Endothelial cell of umbilical vein (primary cell): ENCODE measurements at regions not wholly inside any gene's neighbourhood (a gene's known extent, or its start where the extent isn't known, plus 50 kb on each side); places are given as distances from the start of the nearest gene placed in this dataset.

Experiments
- BruUV-seq: library from RNA; stranded (reverse); fragments of 400-500 nt; replicated peaks from 2 replicates; lab custom pipeline; 2021; lab: Mats Ljungman, UMichigan
- CTCF ChIA-PET: fragments of 300-600, 350-600 bp; sonication (Branson Sonifier 250); formaldehyde crosslinking; loops from one replicate; lab custom pipeline; 2021; ENCODE audit warnings: antibody characterized with exemption, inconsistent platforms; lab: Charles Lee
- POLR2A ChIA-PET: fragments of 300-600, 350-600 bp; sonication (Branson Sonifier 250); formaldehyde crosslinking; loops from one replicate; lab custom pipeline; 2021; ENCODE audit warnings: antibody characterized with exemption, inconsistent platforms; lab: Charles Lee
- DNase-seq: peaks from one replicate; pipeline ENCODE4 v3.0.0-alpha.2; 2011; ENCODE audit warnings: low read depth, low spot score
- FAIRE-seq: peaks from 2 replicates; lab custom pipeline; 2011; peaks lifted over from hg19 to GRCh38; lab: Jason Lieb, UNC
- H2AFZ ChIP-seq: 2 replicates; pipeline ENCODE4 v1.6.0; 2012; ENCODE audit warnings: low read depth, low read length, control low read depth, inconsistent platforms
- H3K27ac ChIP-seq: 2 replicates; pipeline ENCODE4 v1.5.1; 2011; ENCODE audit warnings: low read depth, mild to moderate bottlenecking, control low read depth, low read length, moderate library complexity; ENCODE audit not compliant: insufficient read depth
- H3K27me3 ChIP-seq, 2 experiments: 2 replicates each; pipeline versions ENCODE4 v1.6.0 to v1.6.1; 2011; ENCODE audit warnings: low read length in 2 of 2, mixed read lengths in 1 of 2; ENCODE audit not compliant: control insufficient read depth in 2 of 2, insufficient read depth in 2 of 2
- H3K36me3 ChIP-seq, 2 experiments: 2 replicates in 1 of 2; 3 replicates in 1 of 2; pipeline ENCODE4 v1.5.1; 2011; ENCODE audit warnings: low read length in 2 of 2, mild to moderate bottlenecking in 1 of 2, moderate library complexity in 1 of 2; ENCODE audit not compliant: control insufficient read depth in 2 of 2, insufficient read depth in 2 of 2; ENCODE audit errors: extremely low read depth in 1 of 2
- H3K4me1 ChIP-seq: 3 replicates; pipeline ENCODE4 v1.5.1; 2011; ENCODE audit warnings: mild to moderate bottlenecking, low read length; ENCODE audit not compliant: control insufficient read depth, insufficient read depth; ENCODE audit errors: extremely low read depth
- H3K4me2 ChIP-seq: 2 replicates; pipeline ENCODE4 v1.6.1; 2011; ENCODE audit warnings: low read length, control low read depth, mixed read lengths; ENCODE audit not compliant: insufficient read depth
- H3K4me3 ChIP-seq, 3 experiments: fragments of 200-600 bp in 1 of 3; sonication (generic), shearing (Covaris generic) in 1 of 3; replicated peaks in 1 of 3; 2 replicates each; pipeline ENCODE4 v1.5.1; 2011 to 2016; ENCODE audit warnings: control low read depth in 3 of 3, low read length in 3 of 3, mild to moderate bottlenecking in 2 of 3, inconsistent platforms in 1 of 3, low read depth in 1 of 3, moderate library complexity in 1 of 3; ENCODE audit not compliant: insufficient read depth in 1 of 3
- H3K79me2 ChIP-seq: 2 replicates; pipeline ENCODE4 v1.6.0; 2012; ENCODE audit warnings: low read length, inconsistent platforms; ENCODE audit not compliant: control insufficient read depth, insufficient read depth
- H3K9ac ChIP-seq: replicated peaks from 2 replicates; pipeline ENCODE3; 2011; ENCODE audit warnings: low read length, control low read depth; ENCODE audit not compliant: insufficient read depth; ENCODE audit errors: extremely low read depth
- H3K9me1 ChIP-seq: replicated peaks from 3 replicates; pipeline ENCODE4 v1.6.0; 2011; ENCODE audit warnings: mild to moderate bottlenecking, low read length; ENCODE audit not compliant: control insufficient read depth, insufficient read depth; ENCODE audit errors: extremely low read depth
- H3K9me3 ChIP-seq: replicated peaks from 2 replicates; pipeline ENCODE4 v1.5.1; 2012; ENCODE audit warnings: low read length, inconsistent platforms; ENCODE audit not compliant: control insufficient read depth, insufficient read depth
- H4K20me1 ChIP-seq: replicated peaks from 2 replicates; pipeline ENCODE3; 2011; ENCODE audit warnings: mild to moderate bottlenecking, low read length; ENCODE audit not compliant: control insufficient read depth, insufficient read depth; ENCODE audit errors: extremely low read depth
- EZH2 ChIP-seq: IDR thresholded peaks from 2 replicates; pipeline ENCODE4 v1.6.1; 2012; ENCODE audit warnings: borderline replicate concordance, low read depth, mild to moderate bottlenecking, moderate library complexity, low read length, inconsistent platforms; ENCODE audit not compliant: severe bottlenecking
- FOS ChIP-seq: IDR thresholded peaks from 2 replicates; pipeline ENCODE4 v1.6.1; 2011; ENCODE audit warnings: mild to moderate bottlenecking, low read length, moderate library complexity, borderline replicate concordance; ENCODE audit not compliant: insufficient read depth
- GATA2 ChIP-seq: IDR thresholded peaks from 2 replicates; pipeline ENCODE4 v1.7.0; 2011; ENCODE audit warnings: low read depth, mild to moderate bottlenecking, moderate library complexity, mixed read lengths, low read length; ENCODE audit not compliant: insufficient read length, insufficient read depth
- JUN ChIP-seq: IDR thresholded peaks from 2 replicates; pipeline ENCODE4 v1.6.1; 2011; ENCODE audit warnings: borderline replicate concordance, low read depth; ENCODE audit not compliant: insufficient read length, insufficient read depth
- MYC ChIP-seq: IDR thresholded peaks from one replicate; pipeline ENCODE4 v1.6.1; 2011; ENCODE audit warnings: mild to moderate bottlenecking, low read depth, low read length
- POLR2A ChIP-seq: IDR thresholded peaks from 2 replicates; pipeline ENCODE4 v1.6.1; 2012; ENCODE audit warnings: low read depth, mild to moderate bottlenecking, control low read depth, low read length
- POLR2AphosphoS5 ChIP-seq: IDR thresholded peaks from 2 replicates; pipeline ENCODE4 v1.6.1; 2012; ENCODE audit warnings: low read depth, mild to moderate bottlenecking, control low read depth, low read length, moderate library complexity; ENCODE audit not compliant: insufficient read depth
- dilution Hi-C: fragments of 300-500 bp; cut with MboI; formaldehyde crosslinking; loops from one replicate; pipeline ENCODE4 v1.15.0; 2019; ENCODE audit warnings: low sequenced_read_pairs; ENCODE audit not compliant: extremely low pct_ligation_motif_present
- intact Hi-C: fragments of 100-400 bp; cut with micrococcal nuclease; formaldehyde crosslinking; loops from one replicate; pipeline ENCODE4 v1.10.0; 2022
- TF ChIP-seq, protein P1 (sequence below), 2 donors: IDR thresholded peaks; 1 replicate in 1 of 2; 2 replicates in 1 of 2; pipeline ENCODE4 v1.5.1; 2011; ENCODE audit warnings: low read length in 2 of 2, mild to moderate bottlenecking in 2 of 2, moderate library complexity in 2 of 2, control low read depth in 1 of 2, inconsistent platforms in 1 of 2, low read depth in 1 of 2; ENCODE audit not compliant: insufficient read depth in 1 of 2; ENCODE audit errors: extremely low read depth in 1 of 2
- TF ChIP-seq, protein P2 (sequence below): IDR thresholded peaks from 2 replicates; pipeline ENCODE4 v1.6.1; 2011; ENCODE audit not compliant: insufficient read depth, insufficient read length

DNA sequence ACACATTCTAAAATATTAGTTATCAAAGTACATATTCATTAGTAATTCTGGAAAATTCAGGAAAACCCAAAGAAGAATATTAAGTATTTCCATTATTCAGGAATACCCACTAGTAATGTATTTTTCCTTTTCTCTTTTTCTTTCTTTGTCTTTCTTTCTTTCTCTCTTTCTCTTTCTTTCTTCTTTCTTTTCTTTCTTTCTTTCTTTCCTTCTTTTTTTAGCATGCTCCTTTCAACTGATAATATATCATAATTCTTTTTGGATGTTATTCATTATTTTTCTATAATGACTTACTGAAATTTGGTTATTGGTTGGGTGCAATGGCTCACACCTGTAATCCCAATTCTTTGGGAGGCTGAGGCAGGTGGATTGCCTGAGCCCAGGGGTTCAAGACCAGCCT, 175.6 kb upstream of the RAB4A start:
- FAIRE-seq, result no peak
- no TSS peak for BruUV-seq
- CTCF ChIA-PET, result no interaction called here

More for the DNA sequence above, 175.6 kb upstream of the RAB4A start:
- Histone ChIP-seq H3K4me3 (no peak overlapping the region), H3K79me2 (no peaks in the 10 kb centered on the region), H4K20me1 (no peaks in the 10 kb centered on the region), H3K36me3 (no peaks in the 10 kb centered on the region), H2AFZ (no peak overlapping the region), H3K27me3 (no peaks in the 10 kb centered on the region), H3K4me1 (no peaks in the 10 kb centered on the region), H3K4me2 (no peak overlapping the region), H3K9ac (no peak overlapping the region), H3K9me1 (no peaks in the 10 kb centered on the region), H3K9me3 (no peaks in the 10 kb centered on the region), H3K27ac (no peak overlapping the region)
- TF ChIP-seq POLR2AphosphoS5 (no peak), POLR2A (no peak), EZH2 (no peak), FOS (no peak), GATA2 (no peak), JUN (no peak), MYC (no peak)
- TF ChIP-seq, protein P1, sequence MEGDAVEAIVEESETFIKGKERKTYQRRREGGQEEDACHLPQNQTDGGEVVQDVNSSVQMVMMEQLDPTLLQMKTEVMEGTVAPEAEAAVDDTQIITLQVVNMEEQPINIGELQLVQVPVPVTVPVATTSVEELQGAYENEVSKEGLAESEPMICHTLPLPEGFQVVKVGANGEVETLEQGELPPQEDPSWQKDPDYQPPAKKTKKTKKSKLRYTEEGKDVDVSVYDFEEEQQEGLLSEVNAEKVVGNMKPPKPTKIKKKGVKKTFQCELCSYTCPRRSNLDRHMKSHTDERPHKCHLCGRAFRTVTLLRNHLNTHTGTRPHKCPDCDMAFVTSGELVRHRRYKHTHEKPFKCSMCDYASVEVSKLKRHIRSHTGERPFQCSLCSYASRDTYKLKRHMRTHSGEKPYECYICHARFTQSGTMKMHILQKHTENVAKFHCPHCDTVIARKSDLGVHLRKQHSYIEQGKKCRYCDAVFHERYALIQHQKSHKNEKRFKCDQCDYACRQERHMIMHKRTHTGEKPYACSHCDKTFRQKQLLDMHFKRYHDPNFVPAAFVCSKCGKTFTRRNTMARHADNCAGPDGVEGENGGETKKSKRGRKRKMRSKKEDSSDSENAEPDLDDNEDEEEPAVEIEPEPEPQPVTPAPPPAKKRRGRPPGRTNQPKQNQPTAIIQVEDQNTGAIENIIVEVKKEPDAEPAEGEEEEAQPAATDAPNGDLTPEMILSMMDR (IDR thresholded peaks at IDR 0.05; ENCODE audit: extremely low read depth in 1 of 2, insufficient read depth in 1 of 2, low read depth in 1 of 2, low read length in 2 of 2), result no peak
- TF ChIP-seq, protein P2, sequence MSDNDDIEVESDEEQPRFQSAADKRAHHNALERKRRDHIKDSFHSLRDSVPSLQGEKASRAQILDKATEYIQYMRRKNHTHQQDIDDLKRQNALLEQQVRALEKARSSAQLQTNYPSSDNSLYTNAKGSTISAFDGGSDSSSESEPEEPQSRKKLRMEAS, result no peak
- no peak for DNase-seq
- dilution Hi-C loops, result no loop called here
- intact Hi-C loops, result no loop called here
- POLR2A ChIA-PET, result no interaction called here
